ENCODE measurements at regions not wholly inside any gene's neighbourhood (a gene's known extent, or its start where the extent isn't known, plus 50 kb on each side); places are given as distances from the start of the nearest gene placed in this dataset.

- DNase-seq (ENCODE audit: extremely low read depth, low read depth), result no peak
Measured at GRCh38 chr6:126600258-126600916, 260.5 kb downstream of the CENPW start.

GRCh38 chr6:126603410-126603809, 263.5 kb downstream of the CENPW start:
- DNase-seq (ENCODE audit: extremely low read depth, low read depth), result no peak

- no peak for DNase-seq (ENCODE audit: extremely low read depth, low read depth)
Measured at GRCh38 chr6:126605089-126605488, 265.2 kb downstream of the CENPW start.

- no peak for DNase-seq (ENCODE audit: extremely low read depth, low read depth)
Measured at GRCh38 chr6:126607289-126607688, 267.4 kb downstream of the CENPW start.

DNA sequence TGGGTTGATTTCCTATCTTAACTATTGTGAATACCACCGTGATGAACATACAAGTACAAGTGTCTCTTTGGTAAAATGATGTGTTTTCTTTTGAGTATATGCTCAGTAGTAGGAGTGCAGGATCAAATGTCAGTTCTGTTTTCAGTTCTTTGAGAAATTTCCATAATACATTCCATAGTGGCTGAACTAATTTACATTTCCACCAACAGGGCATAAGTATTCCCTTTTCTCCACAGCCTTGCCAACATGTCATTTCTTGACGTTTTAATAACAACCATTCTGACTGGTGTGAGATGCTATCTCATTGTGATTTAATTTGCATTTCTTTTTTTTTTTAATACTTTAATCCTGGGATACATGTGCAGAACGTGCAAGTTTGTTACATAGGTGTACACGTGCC, 268.8 kb downstream of the CENPW start:
- DNase-seq (ENCODE audit: extremely low read depth, low read depth), result no peak

GRCh38 chr6:126614642-126615504, 275.0 kb downstream of the CENPW start:
- no peak for DNase-seq (ENCODE audit: extremely low read depth, low read depth)

DNA sequence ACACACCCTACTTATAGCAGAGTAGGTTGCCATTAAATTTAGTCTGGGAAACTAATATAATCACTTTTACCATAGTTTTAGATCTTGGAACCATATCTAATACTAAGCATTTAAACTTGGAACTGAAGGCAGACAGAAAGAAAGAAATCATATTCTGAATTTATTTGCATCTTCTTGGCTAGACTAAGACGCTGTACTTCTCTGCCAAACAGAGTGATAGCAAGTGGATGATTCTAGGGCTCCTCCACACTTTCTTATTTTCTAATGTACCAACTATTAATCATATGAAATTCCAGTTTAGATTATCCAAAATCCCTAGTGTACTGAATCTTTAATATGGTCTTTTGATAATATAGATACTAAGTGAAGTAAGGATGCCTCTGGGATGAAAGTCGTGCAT, 277.0 kb downstream of the CENPW start:
- DNase-seq (ENCODE audit: extremely low read depth, low read depth), result no peak

DNA sequence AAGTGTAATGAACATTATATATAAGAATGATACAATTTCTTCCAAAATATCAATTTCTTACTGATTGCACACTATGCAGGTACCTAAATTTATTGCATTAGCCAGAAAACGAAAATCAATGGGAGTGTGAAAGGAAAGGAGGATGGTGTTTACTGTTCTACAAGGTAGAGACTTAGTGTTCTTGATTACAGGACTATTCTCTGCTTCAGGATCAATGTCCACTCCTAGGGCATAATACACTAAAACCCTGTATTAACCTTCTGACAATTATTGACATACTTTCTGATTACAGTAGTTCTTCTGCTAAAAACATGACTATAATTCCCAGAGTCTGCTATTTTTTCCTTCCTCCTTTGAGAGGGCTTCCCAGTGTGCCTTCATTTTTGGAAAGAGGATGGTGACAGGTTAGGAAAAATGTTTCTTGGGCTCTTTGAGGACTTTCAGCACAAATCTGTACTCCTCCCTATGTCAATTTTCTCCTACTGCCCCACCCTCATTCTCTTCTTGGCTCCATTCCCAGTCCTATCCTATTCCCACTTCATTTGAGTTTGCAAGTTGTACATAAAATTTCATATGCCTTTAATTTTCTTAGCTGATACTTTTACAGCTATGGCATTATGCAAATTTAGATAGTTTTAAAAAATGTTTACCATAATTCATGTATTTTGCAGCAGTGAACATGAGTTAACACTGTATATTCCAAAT, 278.9 kb downstream of the CENPW start:
- DNase-seq (ENCODE audit: extremely low read depth, low read depth), result no peak

GRCh38 chr6:126620719-126621118, 280.8 kb downstream of the CENPW start:
- no peak for DNase-seq (ENCODE audit: extremely low read depth, low read depth)

- DNase-seq (ENCODE audit: extremely low read depth, low read depth), result peak; percentile 7
Measured at GRCh38 chr6:126625019-126625418, 285.1 kb downstream of the CENPW start.

- no peak for DNase-seq (ENCODE audit: extremely low read depth, low read depth)
Measured at GRCh38 chr6:126628125-126628524, 288.2 kb downstream of the CENPW start.

- DNase-seq (ENCODE audit: extremely low read depth, low read depth), result no peak
Measured at GRCh38 chr6:126631363-126631762, 291.4 kb downstream of the CENPW start.

GRCh38 chr6:126632271-126632670, 292.4 kb downstream of the CENPW start:
- DNase-seq (ENCODE audit: extremely low read depth, low read depth), result no peak

GRCh38 chr6:126633373-126633772, 293.5 kb downstream of the CENPW start:
- DNase-seq (ENCODE audit: extremely low read depth, low read depth), result no peak

- no peak for DNase-seq (ENCODE audit: extremely low read depth, low read depth)
Measured at GRCh38 chr6:126640356-126640755, 300.4 kb downstream of the CENPW start.

DNA sequence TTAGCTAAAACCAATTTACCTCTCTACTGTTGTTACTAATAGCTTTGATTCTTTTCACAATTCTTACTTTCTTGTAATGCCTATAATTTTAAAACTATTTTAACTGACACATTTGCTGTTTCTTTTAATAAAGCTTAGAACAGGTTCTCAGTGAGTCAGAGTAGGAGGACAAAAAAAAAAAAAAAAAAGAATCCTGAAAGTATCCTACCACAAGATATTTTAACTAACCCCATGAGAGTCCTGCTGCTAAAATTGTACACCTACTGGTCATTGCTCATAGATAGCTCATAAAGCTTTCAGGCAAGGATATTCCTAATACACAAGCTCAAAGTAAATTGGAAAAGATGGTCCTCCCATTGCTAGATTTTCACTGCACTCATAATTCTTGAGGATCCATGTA, 301.0 kb downstream of the CENPW start:
- DNase-seq (ENCODE audit: extremely low read depth, low read depth), result no peak

DNA sequence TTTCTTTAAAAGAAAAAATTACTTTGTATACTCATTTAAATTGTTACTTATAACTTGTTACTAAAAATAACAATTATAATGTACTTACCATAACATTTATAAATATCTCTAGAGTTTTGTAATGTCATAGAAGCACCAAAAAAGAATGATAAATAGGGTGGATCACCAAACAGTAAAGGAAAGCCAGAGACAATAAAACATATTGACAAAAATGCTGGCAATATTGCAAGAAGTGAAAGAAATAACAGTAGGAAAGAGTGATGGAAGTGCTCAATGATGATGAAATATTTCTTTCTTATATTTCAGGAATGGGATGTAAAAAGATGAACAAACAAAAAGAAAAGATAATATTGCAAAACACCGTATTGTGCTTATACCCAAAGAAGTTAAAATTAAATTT, 301.7 kb downstream of the CENPW start:
- DNase-seq (ENCODE audit: extremely low read depth, low read depth), result no peak

GRCh38 chr6:126643352-126643751, 303.4 kb downstream of the CENPW start:
- no peak for DNase-seq (ENCODE audit: extremely low read depth, low read depth)

GRCh38 chr6:126650931-126651330, 311.0 kb downstream of the CENPW start:
- DNase-seq (ENCODE audit: extremely low read depth, low read depth), result no peak

- peak; percentile 25 for DNase-seq (ENCODE audit: extremely low read depth, low read depth)
Measured at GRCh38 chr6:126657561-126658175, 317.8 kb downstream of the CENPW start.

- DNase-seq (ENCODE audit: extremely low read depth, low read depth), result no peak
Measured at GRCh38 chr6:126660376-126660775, 320.5 kb downstream of the CENPW start.

Measured in NCI-H460 (cell line).